HepG2 (cell line): ENCODE measurements at regions not wholly inside any gene's neighbourhood (a gene's known extent, or its start where the extent isn't known, plus 50 kb on each side); places are given as distances from the start of the nearest gene placed in this dataset.

Experiments
- ATAC-seq: fragments of 200-7000 bp; cut with Tn5 transposase; 3 replicates; pipeline ENCODE4 v1.9.1; 2020; ENCODE audit warnings: mild to moderate bottlenecking, moderate library complexity
- BruUV-seq: library from RNA; stranded (reverse); fragments of 400-500 nt; replicated peaks from 2 replicates; lab custom pipeline; 2021; lab: Mats Ljungman, UMichigan
- CTCF ChIA-PET: fragments of 300-600 bp; formaldehyde crosslinking; extraction: SDS; loops from one replicate; lab custom pipeline; 2021; ENCODE audit warnings: low total read pairs, inconsistent platforms, low intra/inter-chr PET ratio; lab: Yijun Ruan, JAX
- POLR2A ChIA-PET: fragments of 350-600 bp; sonication (Branson Sonifier 250); formaldehyde crosslinking; loops from one replicate; lab custom pipeline; 2020; ENCODE audit warnings: antibody characterized with exemption, inconsistent platforms; lab: Yijun Ruan, JAX
- DNase-seq: peaks from one replicate; pipeline ENCODE4 v3.0.0-alpha.2; 2015; ENCODE audit warnings: low spot score
- FAIRE-seq: peaks from 3 replicates; lab custom pipeline; 2011; peaks lifted over from hg19 to GRCh38; lab: Jason Lieb, UNC
- H2AFZ ChIP-seq: one replicate; pipeline ENCODE4 v1.6.1; 2011; ENCODE audit warnings: low read length, inconsistent platforms
- H3K27ac ChIP-seq: fragments of 300-600 bp; 3 replicates; pipeline ENCODE4 v1.8.0; 2011; ENCODE audit warnings: mixed run types, mild to moderate bottlenecking, mixed read lengths, low read length, inconsistent platforms; ENCODE audit not compliant: insufficient read depth; ENCODE audit errors: extremely low read length
- H3K27me3 ChIP-seq, 2 experiments: fragments of 200-600 bp in 1 of 2; 2 replicates in 1 of 2; 3 replicates in 1 of 2; pipeline versions ENCODE4 v1.6.0 to v1.8.0; 2011; ENCODE audit warnings: low read length in 2 of 2, mild to moderate bottlenecking in 2 of 2, moderate library complexity in 2 of 2, inconsistent platforms in 1 of 2; ENCODE audit not compliant: insufficient read depth in 2 of 2, control insufficient read depth in 1 of 2
- H3K36me3 ChIP-seq, 2 experiments: fragments of 200-600 bp in 1 of 2; replicated peaks in 1 of 2; 2 replicates in 1 of 2; 3 replicates in 1 of 2; pipeline versions ENCODE4 v1.5.1 to v1.8.0; 2011; ENCODE audit warnings: low read length in 2 of 2, inconsistent platforms in 1 of 2; ENCODE audit not compliant: insufficient read depth in 2 of 2, control insufficient read depth in 1 of 2
- H3K4me1 ChIP-seq: 2 replicates; pipeline ENCODE4 v1.5.1; 2012; ENCODE audit warnings: low read length, inconsistent platforms; ENCODE audit not compliant: insufficient read depth
- H3K4me2 ChIP-seq: 2 replicates; pipeline ENCODE4 v1.6.0; 2011; ENCODE audit warnings: low read depth, low read length, inconsistent platforms
- H3K4me3 ChIP-seq, 3 experiments: fragments of 200-600 bp in 1 of 3; sonication (generic), shearing (Covaris generic) in 1 of 3; replicated peaks in 1 of 3; 2 replicates each; pipeline ENCODE4 v1.5.1; 2011 to 2016; ENCODE audit warnings: low read length in 3 of 3, inconsistent platforms in 2 of 3, low read depth in 2 of 3, mild to moderate bottlenecking in 2 of 3, control low read depth in 1 of 3, mixed read lengths in 1 of 3; ENCODE audit not compliant: insufficient read depth in 1 of 3
- H3K79me2 ChIP-seq: one replicate; pipeline ENCODE4 v1.6.1; 2011; ENCODE audit warnings: low read length, inconsistent platforms; ENCODE audit not compliant: insufficient read depth
- H3K9ac ChIP-seq: 2 replicates; pipeline ENCODE4 v1.6.0; 2011; ENCODE audit warnings: mild to moderate bottlenecking, low read depth, low read length, inconsistent platforms; ENCODE audit not compliant: insufficient read depth
- H3K9me3 ChIP-seq: 2 replicates; pipeline ENCODE4 v1.5.1; 2012; ENCODE audit warnings: mild to moderate bottlenecking, low read length
- H4K20me1 ChIP-seq: 2 replicates; pipeline ENCODE4 v1.6.0; 2011; ENCODE audit warnings: inconsistent platforms, mild to moderate bottlenecking, low read length, moderate library complexity; ENCODE audit not compliant: insufficient read depth
- AGO1 ChIP-seq: fragments of 200-400 bp; formaldehyde crosslinking; IDR thresholded peaks from 2 replicates; pipeline ENCODE4 v1.6.1; 2017; ENCODE audit warnings: mild to moderate bottlenecking, low read depth, low read length, moderate library complexity; ENCODE audit not compliant: poor library complexity, severe bottlenecking
- ERF ChIP-seq: IDR thresholded peaks from 2 replicates; pipeline ENCODE4 v1.6.1; 2018; ENCODE audit warnings: missing biosample characterization, missing genetic modification reagents
- GABPA ChIP-seq, 2 experiments: IDR thresholded peaks; 2 replicates each; pipeline ENCODE4 v1.6.1; 2011 to 2016; ENCODE audit warnings: low read depth in 2 of 2, low read length in 1 of 2, missing biosample characterization in 1 of 2, missing genetic modification characterization in 1 of 2
- IKZF4 ChIP-seq: sonication (generic); formaldehyde crosslinking; IDR thresholded peaks from 2 replicates; pipeline ENCODE4 v1.5.1; 2020; ENCODE audit warnings: borderline replicate concordance, mild to moderate bottlenecking, low read depth, missing genetic modification reagents; ENCODE audit errors: not compliant biosample characterization
- KDM5A ChIP-seq: fragments of 200-600 bp; sonication (generic); IDR thresholded peaks from 2 replicates; pipeline ENCODE4 v1.7.0; 2018; ENCODE audit warnings: antibody characterized with exemption, mild to moderate bottlenecking, low read length, borderline replicate concordance
- MAFF ChIP-seq: IDR thresholded peaks from 2 replicates; pipeline ENCODE4 v1.6.1; 2011; ENCODE audit warnings: low read depth, low read length, improper control_type of control experiment
- MAFK ChIP-seq, 2 experiments: IDR thresholded peaks in 1 of 2; conservative IDR thresholded peaks in 1 of 2; 2 replicates each; pipeline ENCODE4 v1.6.1; 2011; ENCODE audit warnings: improper control_type of control experiment in 2 of 2, low read length in 2 of 2
- RFX5 ChIP-seq: IDR thresholded peaks from 2 replicates; pipeline ENCODE4 v1.6.1; 2011; ENCODE audit warnings: low read depth, low read length, improper control_type of control experiment
- TARDBP ChIP-seq: sonication (generic); formaldehyde crosslinking; IDR thresholded peaks from 2 replicates; pipeline ENCODE4 v1.8.0; 2022; ENCODE audit warnings: mild to moderate bottlenecking, missing genetic modification reagents
- ZBTB7A ChIP-seq: sonication (generic); formaldehyde crosslinking; IDR thresholded peaks from 2 replicates; pipeline ENCODE4 v1.8.0; 2022; ENCODE audit warnings: mild to moderate bottlenecking, missing genetic modification reagents
- ZNF343 ChIP-seq: sonication (generic); formaldehyde crosslinking; IDR thresholded peaks from 2 replicates; pipeline ENCODE4 v1.4.0; 2020; ENCODE audit warnings: mild to moderate bottlenecking, missing genetic modification reagents
- ZNF501 ChIP-seq: sonication (generic); formaldehyde crosslinking; IDR thresholded peaks from 2 replicates; pipeline ENCODE4 v1.5.1; 2020; ENCODE audit warnings: mild to moderate bottlenecking, moderate library complexity, missing genetic modification reagents
- ZNF7 ChIP-seq: IDR thresholded peaks from 2 replicates; pipeline ENCODE4 v1.6.1; 2016; ENCODE audit warnings: missing biosample characterization, missing genetic modification reagents
- WGBS: methylation state at CpG from one replicate; pipeline ENCODE4 v1.1.6; 2017; ENCODE audit warnings: low lambda C conversion rate; 5-methylcytosine and 5-hydroxymethylcytosine counted together
- in situ Hi-C: cut with HindIII; loops from 2 replicates; pipeline ENCODE4 v1.10.0; 2017; ENCODE audit warnings: low pct_unique_long_range_greater_than_20kb; ENCODE audit not compliant: extremely low pct_ligation_motif_present
- intact Hi-C: fragments of 100-400 bp; cut with micrococcal nuclease; formaldehyde crosslinking; loops from one replicate; pipeline ENCODE4 v1.10.0; 2022; ENCODE audit not compliant: unreplicated experiment
- TF ChIP-seq, protein P1 (sequence below): sonication (generic); formaldehyde crosslinking; conservative IDR thresholded peaks from 2 replicates; pipeline ENCODE4 v1.4.0; 2020; ENCODE audit warnings: missing genetic modification reagents
- TF ChIP-seq, protein P2 (sequence below): sonication (generic); formaldehyde crosslinking; conservative IDR thresholded peaks from 2 replicates; pipeline ENCODE4 v1.4.0; 2020; ENCODE audit warnings: missing genetic modification reagents

DNA sequence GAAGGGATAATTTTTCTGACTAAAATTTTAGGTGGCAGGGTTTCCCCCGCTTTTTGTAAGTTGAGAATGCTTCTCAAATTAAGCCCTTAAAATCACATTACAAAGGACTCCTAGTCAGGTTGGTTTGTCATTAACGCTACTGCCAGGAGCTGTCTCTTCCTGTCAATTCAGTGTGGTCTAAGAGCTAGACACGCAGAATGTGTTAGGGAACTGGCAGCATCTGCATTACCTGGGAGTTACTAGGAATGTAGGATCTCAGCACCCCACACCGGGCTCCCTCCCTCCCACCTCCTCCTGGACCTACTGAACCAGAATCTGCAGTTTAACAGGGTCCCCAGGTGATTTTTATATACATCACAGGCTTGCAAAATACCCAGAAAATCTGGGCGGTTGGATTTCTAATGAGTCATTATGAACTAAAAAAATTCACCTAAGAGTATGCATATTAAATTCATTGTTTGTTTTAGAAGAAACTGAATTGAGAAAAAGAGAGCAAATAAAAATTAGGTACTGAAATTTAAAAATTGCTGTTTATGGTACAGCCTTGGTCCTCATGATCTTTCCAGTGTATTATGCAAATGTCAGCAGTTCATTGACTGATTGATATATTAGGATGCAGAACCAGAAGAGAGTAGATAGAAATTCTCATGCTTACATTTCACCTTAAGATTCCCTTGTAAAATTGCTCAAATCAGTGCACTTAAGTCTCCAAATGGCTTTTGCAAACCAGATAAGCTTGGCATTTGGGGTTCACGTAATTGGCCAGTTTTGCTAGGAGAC lies 130.9 kb upstream of the ITGA6 start:
- Histone ChIP-seq H4K20me1 (no peaks in the 10 kb centered on the region), H3K36me3 (no peaks in the 10 kb centered on the region), H3K27ac (no peak overlapping the region), H3K4me3 (no peak overlapping the region), H3K9me3 (no peaks in the 10 kb centered on the region)
- POLR2A ChIA-PET: no interaction called here
- ATAC-seq (no peak), DNase-seq (no peak)
- no TSS peak for BruUV-seq
- TF ChIP-seq MAFK (conservative IDR thresholded peaks at IDR 0.05 in 1 of 2, IDR thresholded peaks at IDR 0.05 in 1 of 2; ENCODE audit: low read length in 2 of 2) (peak; percentile 64 to 77), MAFF (peak; percentile 58; the same call in 1 of the 2 replicates), TARDBP (CRISPR knock-in tag) (no peak), GABPA (IDR thresholded peaks at IDR 0.05; ENCODE audit: low read depth, low read length) (no peak), GABPA (CRISPR knock-in tag; IDR thresholded peaks at IDR 0.05; ENCODE audit: low read depth) (no peak), KDM5A (no peak), ZNF501 (CRISPR knock-in tag) (no peak)
- TF ChIP-seq, all 625 proteins: peak for 2
- H3K79me2 ChIP-seq: no peaks in the 10 kb centered on the region
- H3K4me1 ChIP-seq: no peaks in the 10 kb centered on the region
- H3K9ac ChIP-seq: no peak overlapping the region
- 37% methylated on average over 6 of the region's 6 CpGs for WGBS
- H3K27me3 ChIP-seq: peaks cover 0 to 27% of the 10 kb centered on the region in 2 experiments; a peak in 2 of 5 replicates
- H3K4me2 ChIP-seq: no peak overlapping the region
- in situ Hi-C loops (no loop called here), intact Hi-C loops (no loop called here)
- H2AFZ ChIP-seq: no peak overlapping the region
- CTCF ChIA-PET: no interaction called here
- FAIRE-seq: no peak

DNA sequence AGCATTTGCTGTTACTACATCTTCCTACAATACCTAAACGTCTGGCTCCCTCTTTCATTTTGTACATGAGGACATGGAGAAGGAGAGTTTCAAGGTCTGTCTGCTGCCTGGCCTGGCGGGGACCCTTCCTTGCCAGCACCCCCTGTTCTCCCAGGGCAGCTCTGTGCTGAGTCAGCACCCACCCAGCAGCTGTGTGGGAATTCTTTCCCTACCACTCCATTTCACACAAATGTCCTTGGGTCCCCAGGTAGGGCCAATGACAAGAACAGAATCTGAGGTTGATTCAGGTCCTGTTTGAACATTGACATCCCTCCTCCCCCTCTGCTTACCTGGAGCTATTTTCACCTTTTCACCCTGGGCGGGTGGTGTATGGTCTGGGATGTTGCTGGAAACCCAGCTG lies 129.9 kb upstream of the ITGA6 start:
- no peak overlapping the region for H3K9ac ChIP-seq
- no peaks in the 10 kb centered on the region for H3K9me3 ChIP-seq
- no TSS peak for BruUV-seq
- no peak for DNase-seq
- no peak for FAIRE-seq
- no peak overlapping the region for H3K4me3 ChIP-seq
- no peak overlapping the region for H3K27ac ChIP-seq
- H3K36me3 ChIP-seq: no peaks in the 10 kb centered on the region
- no peak for ATAC-seq
- ChIA-PET CTCF (no interaction called here), POLR2A (no interaction called here)
- H3K4me1 ChIP-seq: no peaks in the 10 kb centered on the region
- peaks cover 0 to 27% of the 10 kb centered on the region in 2 experiments; a peak in 2 of 5 replicates for H3K27me3 ChIP-seq
- in situ Hi-C loops (no loop called here), intact Hi-C loops (no loop called here)
- H2AFZ ChIP-seq: no peak overlapping the region
- 0% methylated on average over 3 of the region's 3 CpGs for WGBS
- no peaks in the 10 kb centered on the region for H3K79me2 ChIP-seq
- H3K4me2 ChIP-seq: no peak overlapping the region
- no peaks in the 10 kb centered on the region for H4K20me1 ChIP-seq
- TF ChIP-seq IKZF4 (no peak), MAFF (peak; percentile 92), ZNF7 (CRISPR knock-in tag) (no peak), MAFK (conservative IDR thresholded peaks at IDR 0.05 in 1 of 2, IDR thresholded peaks at IDR 0.05 in 1 of 2; ENCODE audit: low read length in 2 of 2) (peak; percentile 95 to 96), ZBTB7A (CRISPR knock-in tag) (no peak), ZNF343 (CRISPR knock-in tag) (no peak), RFX5 (peak; percentile 43; the same call in 1 of the 2 replicates), ERF (CRISPR knock-in tag) (no peak), AGO1 (no peak)
- TF ChIP-seq, protein P1, sequence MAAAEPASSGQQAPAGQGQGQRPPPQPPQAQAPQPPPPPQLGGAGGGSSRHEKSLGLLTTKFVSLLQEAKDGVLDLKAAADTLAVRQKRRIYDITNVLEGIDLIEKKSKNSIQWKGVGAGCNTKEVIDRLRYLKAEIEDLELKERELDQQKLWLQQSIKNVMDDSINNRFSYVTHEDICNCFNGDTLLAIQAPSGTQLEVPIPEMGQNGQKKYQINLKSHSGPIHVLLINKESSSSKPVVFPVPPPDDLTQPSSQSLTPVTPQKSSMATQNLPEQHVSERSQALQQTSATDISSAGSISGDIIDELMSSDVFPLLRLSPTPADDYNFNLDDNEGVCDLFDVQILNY (CRISPR knock-in tag): no peak
- TF ChIP-seq, protein P2, sequence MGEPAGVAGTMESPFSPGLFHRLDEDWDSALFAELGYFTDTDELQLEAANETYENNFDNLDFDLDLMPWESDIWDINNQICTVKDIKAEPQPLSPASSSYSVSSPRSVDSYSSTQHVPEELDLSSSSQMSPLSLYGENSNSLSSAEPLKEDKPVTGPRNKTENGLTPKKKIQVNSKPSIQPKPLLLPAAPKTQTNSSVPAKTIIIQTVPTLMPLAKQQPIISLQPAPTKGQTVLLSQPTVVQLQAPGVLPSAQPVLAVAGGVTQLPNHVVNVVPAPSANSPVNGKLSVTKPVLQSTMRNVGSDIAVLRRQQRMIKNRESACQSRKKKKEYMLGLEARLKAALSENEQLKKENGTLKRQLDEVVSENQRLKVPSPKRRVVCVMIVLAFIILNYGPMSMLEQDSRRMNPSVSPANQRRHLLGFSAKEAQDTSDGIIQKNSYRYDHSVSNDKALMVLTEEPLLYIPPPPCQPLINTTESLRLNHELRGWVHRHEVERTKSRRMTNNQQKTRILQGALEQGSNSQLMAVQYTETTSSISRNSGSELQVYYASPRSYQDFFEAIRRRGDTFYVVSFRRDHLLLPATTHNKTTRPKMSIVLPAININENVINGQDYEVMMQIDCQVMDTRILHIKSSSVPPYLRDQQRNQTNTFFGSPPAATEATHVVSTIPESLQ: no peak
